ENCODE measurements at regions not wholly inside any gene's neighbourhood (a gene's known extent, or its start where the extent isn't known, plus 50 kb on each side); places are given as distances from the start of the nearest gene placed in this dataset.

- TF ChIP-seq POLR2A (IDR thresholded peaks at IDR 0.05; ENCODE audit: low read depth, low read length): no peak
- TF ChIP-seq POLR2AphosphoS5 (IDR thresholded peaks at IDR 0.05; ENCODE audit: low read depth, low read length): no peak
- TF ChIP-seq TAF1 (IDR thresholded peaks at IDR 0.05; ENCODE audit: low read depth, low read length): no peak
- no peak for TF ChIP-seq POU2F2 (IDR thresholded peaks at IDR 0.05; ENCODE audit: low read depth, low read length)
- no peak for TF ChIP-seq PAX5 (IDR thresholded peaks at IDR 0.05; ENCODE audit: insufficient read depth, low read length, severe bottlenecking)
- TF ChIP-seq SPI1 (IDR thresholded peaks at IDR 0.05; ENCODE audit: low read depth, low read length): no peak
Observed at GRCh38 chr7:96486681-96487080, 164.8 kb upstream of the SLC25A13 start.

Measured in GM12891 (cell line).